ENCODE measurements at regions not wholly inside any gene's neighbourhood (a gene's known extent, or its start where the extent isn't known, plus 50 kb on each side); places are given as distances from the start of the nearest gene placed in this dataset.

DNA sequence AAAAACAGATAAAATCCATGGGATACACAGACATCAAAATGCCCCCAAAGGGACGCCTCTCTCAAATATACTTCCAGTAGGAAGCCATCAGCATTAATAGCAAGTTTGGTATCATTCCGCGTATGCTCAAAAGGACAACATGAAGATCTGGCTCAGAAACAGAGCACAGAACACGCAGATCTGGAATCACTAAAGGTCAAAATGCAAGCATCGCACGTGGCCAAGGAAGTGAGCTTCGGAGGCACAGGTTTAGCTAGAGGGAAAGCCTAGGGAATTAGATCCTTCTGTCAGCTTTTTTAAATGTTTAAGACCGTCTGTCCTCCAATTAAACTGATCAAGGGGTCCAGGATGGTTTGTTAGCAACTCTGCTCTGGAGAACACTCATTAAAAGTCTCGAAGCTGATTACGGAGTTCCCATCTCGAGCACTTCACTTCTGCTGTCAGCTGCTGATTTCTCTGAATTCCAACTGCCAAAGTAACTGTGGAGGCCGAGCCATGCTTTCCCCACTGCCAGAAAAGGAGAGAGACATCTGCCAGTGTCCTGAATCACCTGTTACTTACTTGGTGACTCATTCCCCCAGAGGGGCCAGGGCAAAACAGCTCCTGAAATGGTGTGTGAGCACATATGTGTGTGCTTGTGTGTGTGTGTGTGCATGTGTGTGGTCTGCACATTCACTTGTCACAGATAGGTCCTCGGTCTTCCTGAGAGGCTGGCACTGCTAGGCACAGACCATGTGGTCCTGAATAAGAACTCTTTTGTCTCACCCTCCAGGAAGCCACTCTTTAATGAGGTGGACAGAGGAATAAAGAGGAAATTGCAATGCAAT is 177.7 kb upstream of the PPARGC1A start:
- CTCF ChIA-PET: no interaction called here
- Mint-ChIP-seq H3K36me3 (ENCODE audit: low read depth) (no peaks in the 10 kb centered on the region), H3K9me3 (ENCODE audit: insufficient read depth) (no peaks in the 10 kb centered on the region), H3K4me1 (ENCODE audit: low read depth) (no peaks in the 10 kb centered on the region), H3K27me3 (ENCODE audit: low read depth) (no peaks in the 10 kb centered on the region), H3K27ac (no peak overlapping the region), H3K4me3 (no peak overlapping the region)
- POLR2A ChIA-PET: no interaction called here
- no peak for DNase-seq
- no peak for ATAC-seq

DNA sequence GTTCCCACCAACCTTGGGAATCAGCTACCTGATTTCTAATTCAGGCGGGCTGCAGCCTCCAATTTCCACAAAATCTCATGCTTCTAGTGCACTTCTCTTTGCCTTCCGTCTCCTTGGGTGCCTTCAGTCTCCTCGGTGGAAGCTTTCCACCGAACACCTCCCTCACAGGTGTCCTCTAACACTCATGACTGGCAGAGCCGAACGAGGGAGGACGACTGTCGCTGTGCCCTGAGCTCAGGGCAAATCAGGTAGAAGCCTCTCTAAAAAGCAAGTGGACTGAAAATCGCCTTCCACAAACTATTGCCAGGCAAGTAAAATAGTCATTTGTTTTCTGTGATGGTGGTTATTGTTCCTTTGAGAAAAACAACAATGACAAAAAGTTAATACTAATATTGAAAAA is 176.1 kb upstream of the PPARGC1A start:
- Mint-ChIP-seq H3K9me3 (ENCODE audit: insufficient read depth) (no peaks in the 10 kb centered on the region), H3K36me3 (ENCODE audit: low read depth) (no peaks in the 10 kb centered on the region), H3K4me3 (no peak overlapping the region), H3K4me1 (ENCODE audit: low read depth) (no peaks in the 10 kb centered on the region), H3K27ac (no peak overlapping the region), H3K27me3 (ENCODE audit: low read depth) (no peaks in the 10 kb centered on the region)
- CTCF ChIA-PET: no interaction called here
- DNase-seq (no peak), ATAC-seq (no peak)
- POLR2A ChIA-PET: no interaction called here

DNA sequence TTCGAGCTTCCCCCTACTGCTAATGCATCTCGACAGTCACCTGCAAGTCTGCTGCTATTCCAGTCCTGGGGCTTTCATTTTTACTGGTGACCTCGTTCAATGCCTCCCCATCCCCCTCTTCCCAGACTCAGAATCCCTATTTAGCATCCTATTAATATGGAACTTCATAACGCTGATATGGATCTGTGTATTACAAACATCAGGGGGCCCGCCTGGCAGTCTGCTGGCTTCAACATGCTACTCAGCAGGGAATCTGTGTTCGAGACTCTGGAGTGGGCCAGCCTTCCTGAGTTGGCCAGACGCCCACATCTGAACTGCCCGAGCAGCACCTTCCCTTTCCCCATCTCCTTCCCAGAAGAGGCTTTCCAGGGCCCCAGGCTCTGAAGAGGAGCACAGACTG is 173.9 kb upstream of the PPARGC1A start:
- POLR2A ChIA-PET: no interaction called here
- H3K4me1 Mint-ChIP-seq (ENCODE audit: low read depth): no peaks in the 10 kb centered on the region
- no peaks in the 10 kb centered on the region for H3K36me3 Mint-ChIP-seq (ENCODE audit: low read depth)
- no peak overlapping the region for H3K27ac Mint-ChIP-seq
- no peak overlapping the region for H3K4me3 Mint-ChIP-seq
- no peaks in the 10 kb centered on the region for H3K27me3 Mint-ChIP-seq (ENCODE audit: low read depth)
- CTCF ChIA-PET: no interaction called here
- DNase-seq (no peak), ATAC-seq (no peak)
- no peaks in the 10 kb centered on the region for H3K9me3 Mint-ChIP-seq (ENCODE audit: insufficient read depth)

DNA sequence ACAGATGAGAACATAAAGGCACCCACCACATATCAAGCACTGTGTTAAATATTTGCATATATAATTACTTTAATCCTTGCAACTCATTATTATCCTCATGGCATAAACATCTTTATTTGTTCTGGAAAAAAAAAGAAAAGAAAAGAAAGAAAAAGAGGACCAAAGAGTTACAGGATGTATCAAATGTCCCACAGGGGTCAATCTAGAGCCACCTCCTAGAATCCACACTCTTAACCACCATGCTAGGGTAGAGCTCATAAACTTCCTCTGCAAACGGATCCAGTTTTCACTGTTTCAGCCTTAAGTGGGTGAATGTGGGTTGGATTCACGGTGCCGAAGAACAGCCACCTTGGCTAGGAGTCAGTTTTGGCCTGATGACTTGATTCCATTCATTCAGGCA is 171.1 kb upstream of the PPARGC1A start:
- H3K4me3 Mint-ChIP-seq: no peak overlapping the region
- H3K27ac Mint-ChIP-seq: no peak overlapping the region
- ChIA-PET POLR2A (no interaction called here), CTCF (no interaction called here)
- no peaks in the 10 kb centered on the region for H3K27me3 Mint-ChIP-seq (ENCODE audit: low read depth)
- H3K36me3 Mint-ChIP-seq (ENCODE audit: low read depth): no peaks in the 10 kb centered on the region
- H3K4me1 Mint-ChIP-seq (ENCODE audit: low read depth): no peaks in the 10 kb centered on the region
- no peak for ATAC-seq
- H3K9me3 Mint-ChIP-seq (ENCODE audit: insufficient read depth): no peaks in the 10 kb centered on the region
- no peak for DNase-seq

DNA sequence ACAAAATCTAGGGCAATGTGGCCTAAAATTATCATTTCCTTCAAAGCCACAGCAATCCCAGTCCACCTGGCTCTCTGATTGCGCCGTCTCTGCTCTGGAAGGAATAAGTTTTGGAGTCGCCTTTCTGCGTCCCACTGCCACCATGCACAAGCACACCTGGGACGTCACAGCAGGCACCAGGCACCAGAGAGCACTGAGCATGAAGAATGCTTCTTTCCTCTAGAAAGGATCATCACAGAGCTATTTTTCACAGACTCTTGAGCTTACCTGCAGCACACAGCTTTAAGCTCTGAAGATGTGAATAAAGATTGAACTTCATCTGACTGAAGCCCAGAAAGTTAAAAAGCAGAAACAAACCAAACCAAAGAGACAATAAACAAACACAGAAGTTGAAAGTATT is 170.0 kb upstream of the PPARGC1A start:
- no peaks in the 10 kb centered on the region for H3K4me1 Mint-ChIP-seq (ENCODE audit: low read depth)
- H3K4me3 Mint-ChIP-seq: no peak overlapping the region
- DNase-seq (no peak), ATAC-seq (no peak)
- H3K27me3 Mint-ChIP-seq (ENCODE audit: low read depth): no peaks in the 10 kb centered on the region
- no peak overlapping the region for H3K27ac Mint-ChIP-seq
- H3K36me3 Mint-ChIP-seq (ENCODE audit: low read depth): no peaks in the 10 kb centered on the region
- no peaks in the 10 kb centered on the region for H3K9me3 Mint-ChIP-seq (ENCODE audit: insufficient read depth)
- CTCF ChIA-PET: no interaction called here
- POLR2A ChIA-PET: no interaction called here

DNA sequence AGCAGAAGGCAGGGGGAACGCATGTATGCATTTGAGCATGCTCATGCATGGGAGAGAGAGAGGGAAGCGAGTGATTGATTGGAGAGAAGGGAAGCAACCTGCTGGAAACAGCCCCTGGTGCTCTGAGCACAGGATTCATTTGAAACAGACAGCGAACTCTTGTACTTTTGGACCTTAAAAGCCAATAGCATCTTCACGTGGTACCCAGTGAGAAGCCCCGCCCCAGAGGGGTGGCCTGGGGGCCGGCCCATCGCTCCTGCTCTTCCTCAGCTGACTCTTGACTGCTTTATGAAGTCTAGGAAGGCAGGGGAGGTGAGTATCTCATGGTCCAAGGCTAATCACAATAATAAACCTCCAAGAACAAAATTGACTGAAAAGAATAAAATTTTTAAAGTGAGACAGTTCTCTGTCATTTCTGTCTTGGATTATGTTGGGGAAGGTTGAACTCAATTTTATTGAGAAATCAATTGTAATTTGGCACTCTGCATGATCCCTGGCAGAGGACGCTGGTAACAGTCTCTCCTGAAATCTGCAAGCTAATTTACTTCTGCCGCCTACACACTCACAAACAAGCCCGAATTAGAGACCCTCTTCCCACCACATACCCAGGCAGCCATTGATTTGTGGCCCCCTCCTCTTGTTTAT is 168.2 kb upstream of the PPARGC1A start:
- Mint-ChIP-seq H3K27ac (no peak overlapping the region), H3K27me3 (ENCODE audit: low read depth) (no peaks in the 10 kb centered on the region), H3K36me3 (ENCODE audit: low read depth) (no peaks in the 10 kb centered on the region), H3K4me3 (no peak overlapping the region), H3K9me3 (ENCODE audit: insufficient read depth) (no peaks in the 10 kb centered on the region), H3K4me1 (ENCODE audit: low read depth) (no peaks in the 10 kb centered on the region)
- no peak for DNase-seq
- POLR2A ChIA-PET: no interaction called here
- CTCF ChIA-PET: no interaction called here
- ATAC-seq: no peak

DNA sequence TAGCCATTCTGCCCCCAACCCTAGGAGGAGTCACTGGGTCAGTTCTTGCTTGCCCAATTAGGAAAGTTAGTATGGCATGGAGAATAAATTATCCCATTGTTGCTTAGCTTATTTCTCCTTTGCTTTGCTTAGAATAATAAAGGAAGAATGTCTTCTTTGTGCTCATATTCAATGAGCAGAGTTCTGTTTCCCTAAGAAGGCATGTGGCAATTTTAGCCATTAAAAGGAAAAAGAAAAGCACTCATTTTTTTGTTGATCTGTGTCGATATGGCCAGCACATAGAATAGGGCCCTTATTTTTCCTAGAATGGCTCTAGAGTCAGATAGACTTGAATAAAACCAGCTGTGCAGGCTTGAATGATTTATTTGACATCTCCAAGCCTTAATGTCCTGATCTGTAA is 166.4 kb upstream of the PPARGC1A start:
- CTCF ChIA-PET: no interaction called here
- Mint-ChIP-seq H3K4me3 (no peak overlapping the region), H3K9me3 (ENCODE audit: insufficient read depth) (no peaks in the 10 kb centered on the region), H3K27ac (no peak overlapping the region), H3K4me1 (ENCODE audit: low read depth) (no peaks in the 10 kb centered on the region), H3K36me3 (ENCODE audit: low read depth) (no peaks in the 10 kb centered on the region), H3K27me3 (ENCODE audit: low read depth) (no peaks in the 10 kb centered on the region)
- POLR2A ChIA-PET: no interaction called here
- ATAC-seq (no peak), DNase-seq (no peak)

DNA sequence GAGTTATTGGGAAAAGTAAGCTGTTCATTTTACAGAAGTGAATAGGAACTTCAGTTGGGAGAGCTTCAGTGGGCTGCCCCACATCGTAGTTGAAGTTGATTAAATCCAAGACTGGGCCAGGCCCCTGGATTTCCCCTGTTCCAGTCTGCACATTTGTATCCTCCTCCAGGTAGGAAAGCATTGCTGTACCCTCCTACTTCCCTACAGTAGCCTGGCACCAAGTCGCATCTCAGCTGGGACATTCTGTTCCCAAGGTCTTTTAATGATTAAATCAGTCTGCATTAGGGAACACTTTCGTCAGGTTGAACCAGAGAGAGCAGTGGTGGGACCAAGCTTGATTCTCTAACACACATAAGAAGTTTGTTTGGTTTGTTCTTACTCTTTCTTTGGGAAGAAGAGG is 165.8 kb upstream of the PPARGC1A start:
- ChIA-PET POLR2A (no interaction called here), CTCF (no interaction called here)
- no peak for ATAC-seq
- no peak overlapping the region for H3K27ac Mint-ChIP-seq
- no peak for DNase-seq
- H3K4me1 Mint-ChIP-seq (ENCODE audit: low read depth): no peaks in the 10 kb centered on the region
- no peaks in the 10 kb centered on the region for H3K9me3 Mint-ChIP-seq (ENCODE audit: insufficient read depth)
- no peaks in the 10 kb centered on the region for H3K36me3 Mint-ChIP-seq (ENCODE audit: low read depth)
- H3K4me3 Mint-ChIP-seq: no peak overlapping the region
- H3K27me3 Mint-ChIP-seq (ENCODE audit: low read depth): no peaks in the 10 kb centered on the region

DNA sequence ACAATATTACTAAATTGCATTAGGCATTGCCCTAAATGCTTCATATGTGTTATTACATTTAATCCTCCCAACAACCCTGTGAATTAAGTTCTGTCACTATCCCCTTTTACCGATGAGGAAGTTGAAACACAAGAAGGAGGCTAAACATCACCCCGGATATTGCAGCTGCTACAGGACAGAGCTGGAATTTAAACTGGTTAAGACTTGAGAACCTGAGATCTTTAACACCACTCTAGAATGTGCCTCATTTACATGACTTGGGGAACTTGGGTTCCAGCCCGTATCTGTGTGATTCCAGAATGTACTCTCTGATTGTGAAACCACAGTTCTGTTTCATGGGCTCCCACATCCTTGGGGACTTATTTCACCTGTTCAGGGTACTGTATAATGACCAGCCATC is 165.1 kb upstream of the PPARGC1A start:
- Mint-ChIP-seq H3K9me3 (ENCODE audit: insufficient read depth) (no peaks in the 10 kb centered on the region), H3K36me3 (ENCODE audit: low read depth) (no peaks in the 10 kb centered on the region), H3K27ac (no peak overlapping the region), H3K27me3 (ENCODE audit: low read depth) (no peaks in the 10 kb centered on the region), H3K4me3 (no peak overlapping the region), H3K4me1 (ENCODE audit: low read depth) (no peaks in the 10 kb centered on the region)
- CTCF ChIA-PET: no interaction called here
- no peak for ATAC-seq
- POLR2A ChIA-PET: no interaction called here
- no peak for DNase-seq

DNA sequence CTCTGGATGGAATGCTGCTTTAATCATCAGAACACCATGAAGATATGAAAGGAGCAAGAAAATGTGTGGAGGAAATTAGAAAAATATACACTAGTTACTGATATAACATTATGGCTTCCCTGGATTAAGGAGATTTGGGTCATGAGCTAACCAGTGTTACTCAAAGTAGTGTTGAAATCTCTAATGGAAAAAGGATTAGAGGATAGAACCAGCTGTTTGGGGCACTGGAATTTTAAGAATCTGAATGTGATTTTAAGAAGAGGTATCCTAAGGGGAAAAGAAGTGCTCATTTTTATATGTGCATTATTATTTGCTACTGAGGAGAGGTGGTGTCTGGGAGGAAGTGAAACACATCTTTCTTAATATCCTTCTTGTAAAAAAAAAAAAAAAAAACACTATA is 164.1 kb upstream of the PPARGC1A start:
- H3K9me3 Mint-ChIP-seq (ENCODE audit: insufficient read depth): no peaks in the 10 kb centered on the region
- DNase-seq (no peak), ATAC-seq (no peak)
- ChIA-PET POLR2A (no interaction called here), CTCF (no interaction called here)
- H3K4me1 Mint-ChIP-seq (ENCODE audit: low read depth): no peaks in the 10 kb centered on the region
- H3K27me3 Mint-ChIP-seq (ENCODE audit: low read depth): no peaks in the 10 kb centered on the region
- no peak overlapping the region for H3K4me3 Mint-ChIP-seq
- H3K27ac Mint-ChIP-seq: no peak overlapping the region
- no peaks in the 10 kb centered on the region for H3K36me3 Mint-ChIP-seq (ENCODE audit: low read depth)

DNA sequence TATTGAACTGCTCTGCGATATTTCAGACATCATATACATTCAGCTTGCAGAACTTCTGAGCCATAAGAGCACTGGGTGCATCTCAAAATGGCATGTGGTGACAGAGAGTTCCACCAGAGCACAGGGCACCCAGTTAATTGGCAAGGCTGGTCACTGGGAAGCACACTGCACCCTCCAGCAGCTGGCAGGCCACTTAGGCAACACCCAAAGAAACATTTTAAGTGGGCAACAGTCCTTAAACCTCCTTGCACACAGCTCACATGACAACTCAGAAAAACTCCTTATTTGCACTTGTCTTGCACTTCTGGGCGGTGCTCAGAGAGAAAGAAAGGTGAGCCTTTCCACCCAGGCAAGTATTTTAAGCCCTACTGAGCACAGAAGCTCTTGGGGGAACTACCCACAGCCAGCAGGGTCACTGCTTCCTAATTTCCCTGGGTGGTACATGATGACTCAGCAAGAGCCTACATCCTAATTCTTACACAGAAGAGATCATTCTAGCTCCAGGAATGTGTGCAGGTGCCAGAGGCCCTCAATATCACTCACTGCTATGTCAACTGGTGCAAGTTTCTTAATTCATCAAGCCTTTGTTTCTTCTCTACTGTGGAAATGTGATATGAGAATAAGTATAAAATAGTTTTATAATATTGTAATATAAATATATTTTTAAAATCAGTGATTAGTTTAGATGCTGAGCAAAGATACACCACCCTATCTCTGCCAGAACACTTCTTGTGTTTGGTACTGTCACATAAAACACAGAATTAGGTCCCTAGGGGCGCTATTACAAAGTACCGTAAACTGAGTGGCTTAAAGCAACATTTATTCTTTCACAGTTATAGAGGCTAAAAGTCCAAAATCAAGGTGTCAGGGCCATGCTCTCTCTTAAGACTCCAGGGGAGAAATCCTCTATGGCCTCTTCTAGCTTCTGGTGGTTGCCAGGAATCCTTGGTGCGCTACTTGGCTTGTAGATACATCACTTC is 155.1 kb upstream of the PPARGC1A start:
- no peak overlapping the region for H3K27ac Mint-ChIP-seq
- ChIA-PET CTCF (no interaction called here), POLR2A (no interaction called here)
- ATAC-seq: no peak
- no peaks in the 10 kb centered on the region for H3K4me1 Mint-ChIP-seq (ENCODE audit: low read depth)
- H3K9me3 Mint-ChIP-seq (ENCODE audit: insufficient read depth): no peaks in the 10 kb centered on the region
- DNase-seq: no peak
- H3K36me3 Mint-ChIP-seq (ENCODE audit: low read depth): no peaks in the 10 kb centered on the region
- H3K27me3 Mint-ChIP-seq (ENCODE audit: low read depth): no peaks in the 10 kb centered on the region
- H3K4me3 Mint-ChIP-seq: no peak overlapping the region

DNA sequence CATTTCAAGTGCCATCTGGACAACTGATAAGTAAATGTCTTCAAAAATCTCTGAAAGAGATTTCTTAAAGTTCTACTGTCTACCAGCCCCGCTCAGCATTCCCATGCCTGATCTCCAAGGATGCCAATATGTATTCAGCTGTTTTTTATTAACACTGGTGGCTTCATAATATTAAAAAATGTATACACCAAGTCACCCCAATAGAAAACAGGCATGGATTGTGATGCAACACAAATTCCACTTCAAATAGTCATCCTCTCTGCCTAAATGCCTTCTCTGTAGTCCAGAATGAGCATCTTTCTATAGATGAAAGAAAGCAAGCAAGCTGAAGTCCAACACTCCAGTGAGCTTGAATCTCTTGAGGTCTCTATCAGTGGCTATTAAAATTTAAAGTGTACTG is 152.2 kb upstream of the PPARGC1A start:
- H3K36me3 Mint-ChIP-seq (ENCODE audit: low read depth): no peaks in the 10 kb centered on the region
- POLR2A ChIA-PET: no interaction called here
- no peak for ATAC-seq
- H3K27me3 Mint-ChIP-seq (ENCODE audit: low read depth): no peaks in the 10 kb centered on the region
- CTCF ChIA-PET: no interaction called here
- H3K27ac Mint-ChIP-seq: no peak overlapping the region
- DNase-seq: no peak
- H3K4me3 Mint-ChIP-seq: no peak overlapping the region
- no peaks in the 10 kb centered on the region for H3K9me3 Mint-ChIP-seq (ENCODE audit: insufficient read depth)
- no peaks in the 10 kb centered on the region for H3K4me1 Mint-ChIP-seq (ENCODE audit: low read depth)

All from activated CD8-positive, alpha-beta T cell treated with anti-CD3 and anti-CD28 coated beads, Interleukin-2, amount 10 ng/mL, durations not matched to agents 7 days and 5 days (primary cell).